ENCODE measurements at regions not wholly inside any gene's neighbourhood (a gene's known extent, or its start where the extent isn't known, plus 50 kb on each side); places are given as distances from the start of the nearest gene placed in this dataset.

DNA sequence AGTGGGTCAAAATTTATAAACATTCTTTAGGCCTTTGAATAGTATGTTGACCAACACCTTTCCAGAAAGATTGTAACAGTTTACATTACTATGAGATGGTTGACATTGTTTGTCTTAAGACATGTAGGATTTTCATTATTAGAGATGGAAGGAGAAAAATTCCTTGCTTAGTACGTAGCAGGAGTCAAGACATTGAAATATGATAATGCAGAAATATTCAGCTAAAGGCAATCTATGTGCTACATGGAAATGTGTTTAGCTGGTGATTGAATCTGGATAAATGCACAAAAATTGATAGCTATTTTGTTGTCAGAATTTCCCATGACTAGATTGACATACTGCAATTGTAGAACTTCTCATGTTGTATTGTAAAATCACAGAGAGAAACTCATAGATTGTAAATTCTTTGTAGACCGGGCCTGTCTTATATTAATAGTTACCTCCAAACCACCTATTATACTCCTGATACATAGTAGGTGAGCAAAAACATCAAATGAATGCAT is 370.4 kb upstream of the CBLB start:
- Histone ChIP-seq H2BK5ac (ENCODE audit: low read depth, low read length, poor library complexity) (no peak overlapping the region), H3K27ac (ENCODE audit: low read depth, low read length) (no peak overlapping the region), H3K9me3 (ENCODE audit: insufficient read depth, low read depth, low read length) (no peaks in the 10 kb centered on the region), H3K79me1 (ENCODE audit: low read length) (no peaks in the 10 kb centered on the region), H2AK5ac (ENCODE audit: low read length) (no peak overlapping the region), H2AFZ (ENCODE audit: insufficient read depth, low read length, poor library complexity) (no peak overlapping the region), H3K4me3 (ENCODE audit: low read depth, low read length) (no peak overlapping the region), H3K36me3 (ENCODE audit: control insufficient read depth in 1 of 2, insufficient read depth in 2 of 2, low read length in 2 of 2) (no peaks in the 10 kb centered on the region), H4K8ac (ENCODE audit: low read depth, low read length) (no peak overlapping the region), H2BK120ac (ENCODE audit: insufficient read depth, low read length, poor library complexity) (no peak overlapping the region), H3K79me2 (ENCODE audit: control insufficient read depth, insufficient read depth, low read length, poor library complexity) (no peaks in the 10 kb centered on the region), H3K4me1 (ENCODE audit: control insufficient read depth in 1 of 2, insufficient read depth in 2 of 2, low read length in 2 of 2) (no peaks in the 10 kb centered on the region), H3K14ac (ENCODE audit: low read length) (no peak overlapping the region), H4K12ac (ENCODE audit: low read depth, low read length) (no peak overlapping the region), H3K18ac (ENCODE audit: low read length) (no peak overlapping the region), H3K9ac (ENCODE audit: low read length) (no peak overlapping the region), H4K91ac (ENCODE audit: low read depth, low read length) (no peak overlapping the region), H3K27me3 (ENCODE audit: insufficient read depth, low read length) (no peaks in the 10 kb centered on the region), H3K4ac (ENCODE audit: low read depth, low read length) (no peak overlapping the region), H2BK12ac (ENCODE audit: low read length) (no peak overlapping the region), H3K4me2 (ENCODE audit: low read length) (no peak overlapping the region), H3K23ac (ENCODE audit: low read length) (no peak overlapping the region)
- WGBS (ENCODE audit: extremely low coverage, insufficient coverage, insufficient read length) = no CpG with 5 or more reads among the region's 2 CpGs
- peak; percentile 5 to 85 for DNase-seq

DNA sequence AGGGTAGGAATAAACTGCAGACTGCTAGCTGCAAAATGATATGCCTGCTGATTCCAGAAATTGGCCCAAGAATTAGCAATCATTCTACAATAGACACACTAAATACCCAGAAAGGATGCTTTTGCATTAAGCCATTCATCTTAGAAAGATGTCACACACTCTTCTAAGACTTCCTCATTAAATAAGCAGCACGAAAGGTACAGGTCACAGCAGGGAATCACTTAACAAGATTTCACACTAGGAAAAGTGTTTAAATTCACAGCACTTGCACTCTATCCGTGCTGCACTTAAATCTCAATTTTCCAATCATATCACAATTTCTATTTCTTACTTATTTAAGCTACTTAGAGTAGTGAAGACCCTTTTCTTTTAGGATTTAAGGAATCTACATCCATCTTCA is 372.8 kb upstream of the CBLB start:
- H4K91ac ChIP-seq (ENCODE audit: low read depth, low read length) = no peak overlapping the region
- H3K36me3 ChIP-seq (ENCODE audit: control insufficient read depth in 1 of 2, insufficient read depth in 2 of 2, low read length in 2 of 2) = no peaks in the 10 kb centered on the region
- H3K79me2 ChIP-seq (ENCODE audit: control insufficient read depth, insufficient read depth, low read length, poor library complexity) = no peaks in the 10 kb centered on the region
- DNase-seq = no peak
- no peak overlapping the region for H2AFZ ChIP-seq (ENCODE audit: insufficient read depth, low read length, poor library complexity)
- H4K12ac ChIP-seq (ENCODE audit: low read depth, low read length) = no peak overlapping the region
- H2BK5ac ChIP-seq (ENCODE audit: low read depth, low read length, poor library complexity) = no peak overlapping the region
- WGBS (ENCODE audit: extremely low coverage, insufficient coverage, insufficient read length) = 100% methylated on average over 1 of the region's 2 CpGs
- no peak overlapping the region for H3K4me3 ChIP-seq (ENCODE audit: low read depth, low read length)
- H3K79me1 ChIP-seq (ENCODE audit: low read length) = no peaks in the 10 kb centered on the region
- H3K9ac ChIP-seq (ENCODE audit: low read length) = no peak overlapping the region
- no peak overlapping the region for H2BK12ac ChIP-seq (ENCODE audit: low read length)
- no peaks in the 10 kb centered on the region for H3K27me3 ChIP-seq (ENCODE audit: insufficient read depth, low read length)
- no peaks in the 10 kb centered on the region for H3K9me3 ChIP-seq (ENCODE audit: insufficient read depth, low read depth, low read length)
- H3K4me1 ChIP-seq (ENCODE audit: control insufficient read depth in 1 of 2, insufficient read depth in 2 of 2, low read length in 2 of 2) = no peaks in the 10 kb centered on the region
- H2AK5ac ChIP-seq (ENCODE audit: low read length) = no peak overlapping the region
- H2BK120ac ChIP-seq (ENCODE audit: insufficient read depth, low read length, poor library complexity) = no peak overlapping the region
- H3K18ac ChIP-seq (ENCODE audit: low read length) = no peak overlapping the region
- no peak overlapping the region for H3K23ac ChIP-seq (ENCODE audit: low read length)
- H3K27ac ChIP-seq (ENCODE audit: low read depth, low read length) = no peak overlapping the region
- H3K4me2 ChIP-seq (ENCODE audit: low read length) = no peak overlapping the region
- no peak overlapping the region for H4K8ac ChIP-seq (ENCODE audit: low read depth, low read length)
- no peak overlapping the region for H3K14ac ChIP-seq (ENCODE audit: low read length)
- H3K4ac ChIP-seq (ENCODE audit: low read depth, low read length) = no peak overlapping the region

DNA sequence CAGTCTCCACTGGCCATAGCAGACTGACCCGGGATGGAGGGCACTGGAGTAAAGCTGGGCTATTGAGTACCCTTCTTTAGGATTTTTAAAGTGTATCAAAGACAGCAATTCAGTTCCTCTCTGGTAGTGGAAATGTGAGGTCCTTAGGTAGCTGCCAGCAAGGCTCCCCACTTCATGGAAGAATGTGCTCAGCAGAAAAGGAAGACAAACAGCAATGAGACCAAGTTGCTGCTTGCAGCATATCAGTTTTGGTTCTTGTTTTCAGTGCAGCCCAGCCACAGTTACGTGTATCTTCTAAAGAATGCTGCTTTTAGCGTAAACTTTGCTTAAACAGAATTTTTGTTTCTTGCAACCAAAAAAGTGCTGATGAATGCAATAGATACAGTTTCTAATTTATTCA is 374.0 kb upstream of the CBLB start:
- Histone ChIP-seq H3K4me3 (ENCODE audit: low read depth, low read length) (no peak overlapping the region), H3K18ac (ENCODE audit: low read length) (no peak overlapping the region), H4K91ac (ENCODE audit: low read depth, low read length) (no peak overlapping the region), H2BK120ac (ENCODE audit: insufficient read depth, low read length, poor library complexity) (no peak overlapping the region), H4K8ac (ENCODE audit: low read depth, low read length) (no peak overlapping the region), H3K4me1 (ENCODE audit: control insufficient read depth in 1 of 2, insufficient read depth in 2 of 2, low read length in 2 of 2) (no peaks in the 10 kb centered on the region), H3K9me3 (ENCODE audit: insufficient read depth, low read depth, low read length) (no peaks in the 10 kb centered on the region), H2AK5ac (ENCODE audit: low read length) (no peak overlapping the region), H3K79me2 (ENCODE audit: control insufficient read depth, insufficient read depth, low read length, poor library complexity) (no peaks in the 10 kb centered on the region), H3K4ac (ENCODE audit: low read depth, low read length) (no peak overlapping the region), H3K9ac (ENCODE audit: low read length) (no peak overlapping the region), H3K36me3 (ENCODE audit: control insufficient read depth in 1 of 2, insufficient read depth in 2 of 2, low read length in 2 of 2) (no peaks in the 10 kb centered on the region), H2BK5ac (ENCODE audit: low read depth, low read length, poor library complexity) (no peak overlapping the region), H4K12ac (ENCODE audit: low read depth, low read length) (no peak overlapping the region), H3K4me2 (ENCODE audit: low read length) (no peak overlapping the region), H3K14ac (ENCODE audit: low read length) (no peak overlapping the region), H3K27me3 (ENCODE audit: insufficient read depth, low read length) (no peaks in the 10 kb centered on the region), H3K27ac (ENCODE audit: low read depth, low read length) (no peak overlapping the region), H3K23ac (ENCODE audit: low read length) (no peak overlapping the region), H3K79me1 (ENCODE audit: low read length) (no peaks in the 10 kb centered on the region), H2AFZ (ENCODE audit: insufficient read depth, low read length, poor library complexity) (no peak overlapping the region), H2BK12ac (ENCODE audit: low read length) (no peak overlapping the region)
- no CpG with 5 or more reads among the region's 3 CpGs for WGBS (ENCODE audit: extremely low coverage, insufficient coverage, insufficient read length)
- DNase-seq = no peak

DNA sequence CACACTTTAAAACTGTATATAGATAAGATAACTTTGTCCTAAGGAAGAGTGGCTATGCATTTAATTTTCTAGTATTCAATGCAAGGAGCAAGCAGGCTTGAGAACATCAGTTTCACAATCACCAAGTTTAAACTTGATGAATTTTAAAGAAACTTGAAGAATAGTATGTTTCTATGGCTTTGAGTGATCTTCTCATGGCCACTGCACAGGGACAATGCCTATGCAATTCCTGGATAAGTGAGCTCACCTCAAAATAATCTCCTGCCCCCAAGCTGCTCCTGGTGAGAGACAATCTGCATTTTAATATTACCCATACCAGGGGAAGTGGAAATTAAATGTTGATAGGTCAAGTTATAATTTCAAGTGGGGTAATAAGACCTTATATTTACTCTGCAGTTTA is 376.6 kb upstream of the CBLB start:
- no peak overlapping the region for H3K4ac ChIP-seq (ENCODE audit: low read depth, low read length)
- no peak overlapping the region for H3K27ac ChIP-seq (ENCODE audit: low read depth, low read length)
- no peak overlapping the region for H4K8ac ChIP-seq (ENCODE audit: low read depth, low read length)
- H2BK120ac ChIP-seq (ENCODE audit: insufficient read depth, low read length, poor library complexity) = no peak overlapping the region
- no peak overlapping the region for H2BK5ac ChIP-seq (ENCODE audit: low read depth, low read length, poor library complexity)
- no peak overlapping the region for H3K14ac ChIP-seq (ENCODE audit: low read length)
- no peaks in the 10 kb centered on the region for H3K79me2 ChIP-seq (ENCODE audit: control insufficient read depth, insufficient read depth, low read length, poor library complexity)
- no peak overlapping the region for H4K12ac ChIP-seq (ENCODE audit: low read depth, low read length)
- H3K4me1 ChIP-seq (ENCODE audit: control insufficient read depth in 1 of 2, insufficient read depth in 2 of 2, low read length in 2 of 2) = no peaks in the 10 kb centered on the region
- no peaks in the 10 kb centered on the region for H3K36me3 ChIP-seq (ENCODE audit: control insufficient read depth in 1 of 2, insufficient read depth in 2 of 2, low read length in 2 of 2)
- no peak overlapping the region for H2BK12ac ChIP-seq (ENCODE audit: low read length)
- H4K91ac ChIP-seq (ENCODE audit: low read depth, low read length) = no peak overlapping the region
- no peaks in the 10 kb centered on the region for H3K79me1 ChIP-seq (ENCODE audit: low read length)
- H3K27me3 ChIP-seq (ENCODE audit: insufficient read depth, low read length) = no peaks in the 10 kb centered on the region
- no peak overlapping the region for H3K23ac ChIP-seq (ENCODE audit: low read length)
- no peak overlapping the region for H2AK5ac ChIP-seq (ENCODE audit: low read length)
- H3K9me3 ChIP-seq (ENCODE audit: insufficient read depth, low read depth, low read length) = no peaks in the 10 kb centered on the region
- no peak for DNase-seq
- no peak overlapping the region for H3K4me3 ChIP-seq (ENCODE audit: low read depth, low read length)
- H2AFZ ChIP-seq (ENCODE audit: insufficient read depth, low read length, poor library complexity) = no peak overlapping the region
- no peak overlapping the region for H3K9ac ChIP-seq (ENCODE audit: low read length)
- no peak overlapping the region for H3K4me2 ChIP-seq (ENCODE audit: low read length)
- no peak overlapping the region for H3K18ac ChIP-seq (ENCODE audit: low read length)

Measured in trophoblast cell (in vitro differentiated cells and primary cell).